ENCODE measurements at regions not wholly inside any gene's neighbourhood (a gene's known extent, or its start where the extent isn't known, plus 50 kb on each side); places are given as distances from the start of the nearest gene placed in this dataset.

DNA sequence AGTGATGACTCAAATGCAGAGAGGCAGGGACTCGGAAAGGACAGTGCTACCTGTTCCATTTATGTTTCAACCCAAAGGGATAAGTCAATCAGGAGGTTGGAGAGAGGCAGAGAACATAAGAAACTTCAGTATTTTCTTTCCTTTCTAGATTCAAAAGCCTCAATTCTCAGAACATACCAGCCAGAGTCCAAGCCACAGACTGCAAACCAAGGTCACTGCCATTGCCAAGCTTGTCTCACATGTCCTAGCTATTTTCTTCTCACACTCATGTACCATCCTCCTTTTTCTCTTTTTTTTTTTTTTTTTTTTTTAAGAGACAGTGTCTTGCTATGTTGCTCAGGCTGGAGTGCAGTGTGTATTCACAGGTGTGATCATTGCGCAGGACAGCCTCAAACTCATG lies 111.7 kb upstream of the AKIP1 start:
- Histone ChIP-seq H3K18ac (ENCODE audit: low read depth in 1 of 2, low read length in 2 of 2) (no peak overlapping the region), H3K4me2 (ENCODE audit: low read length, poor library complexity, severe bottlenecking) (no peak overlapping the region), H3K79me1 (replicated peaks; ENCODE audit: low read length, poor library complexity, severe bottlenecking) (peaks cover 49% of the 10 kb centered on the region), H3K23ac (ENCODE audit: low read length in 2 of 2) (no peak overlapping the region), H3K14ac (ENCODE audit: low read length in 2 of 2) (no peak overlapping the region), H3K9ac (ENCODE audit: low read length) (no peak overlapping the region), H3K4ac (ENCODE audit: low read depth in 1 of 2, low read length in 2 of 2) (no peak overlapping the region), H4K91ac (ENCODE audit: low read length) (no peak overlapping the region), H3K9me3 (ENCODE audit: control insufficient read depth, low read length) (no peaks in the 10 kb centered on the region), H2BK5ac (ENCODE audit: low read depth, low read length, poor library complexity, severe bottlenecking) (no peak overlapping the region), H3K4me1 (ENCODE audit: control insufficient read depth, insufficient read depth, low read depth, low read length) (peaks cover 3% of the 10 kb centered on the region), H2AFZ (ENCODE audit: low read depth, low read length) (no peak overlapping the region), H3K27ac (ENCODE audit: low read length, poor library complexity, severe bottlenecking) (no peak overlapping the region), H4K8ac (ENCODE audit: low read length) (no peak overlapping the region), H2BK120ac (ENCODE audit: low read depth, low read length) (no peak overlapping the region), H2BK12ac (ENCODE audit: low read length in 2 of 2) (no peak overlapping the region), H3K36me3 (ENCODE audit: control insufficient read depth in 1 of 2, insufficient read depth in 2 of 2, low read depth in 1 of 2, low read length in 2 of 2) (peaks cover 18 to 70% of the 10 kb centered on the region in 2 experiments), H2BK15ac (ENCODE audit: low read depth, poor library complexity, severe bottlenecking) (no peak overlapping the region), H3K4me3 (ENCODE audit: insufficient read depth in 1 of 2, low read depth in 1 of 2, low read length in 2 of 2) (no peak overlapping the region), H2AK5ac (ENCODE audit: low read length, severe bottlenecking) (no peak overlapping the region), H3K27me3 (ENCODE audit: control insufficient read depth in 1 of 2, insufficient read depth in 1 of 2, low read length in 2 of 2) (no peaks in the 10 kb centered on the region)
- no peak for DNase-seq
- WGBS, result 100% methylated on average over 2 of the region's 2 CpGs

- Histone ChIP-seq H3K9ac (ENCODE audit: low read length) (no peak overlapping the region), H3K27ac (ENCODE audit: low read length, poor library complexity, severe bottlenecking) (no peak overlapping the region), H3K27me3 (ENCODE audit: control insufficient read depth in 1 of 2, insufficient read depth in 1 of 2, low read length in 2 of 2) (no peaks in the 10 kb centered on the region), H2BK15ac (ENCODE audit: low read depth, poor library complexity, severe bottlenecking) (no peak overlapping the region), H4K8ac (ENCODE audit: low read length) (no peak overlapping the region), H2AFZ (ENCODE audit: low read depth, low read length) (no peak overlapping the region), H3K79me1 (replicated peaks; ENCODE audit: low read length, poor library complexity, severe bottlenecking) (peaks cover 46% of the 10 kb centered on the region), H3K4me1 (ENCODE audit: control insufficient read depth, insufficient read depth, low read depth, low read length) (peaks cover 3% of the 10 kb centered on the region), H3K9me3 (ENCODE audit: control insufficient read depth, low read length) (no peaks in the 10 kb centered on the region), H3K4me3 (ENCODE audit: insufficient read depth in 1 of 2, low read depth in 1 of 2, low read length in 2 of 2) (no peak overlapping the region), H3K36me3 (ENCODE audit: control insufficient read depth in 1 of 2, insufficient read depth in 2 of 2, low read depth in 1 of 2, low read length in 2 of 2) (peaks cover 14 to 65% of the 10 kb centered on the region in 2 experiments), H3K18ac (ENCODE audit: low read depth in 1 of 2, low read length in 2 of 2) (no peak overlapping the region), H3K23ac (ENCODE audit: low read length in 2 of 2) (no peak overlapping the region), H2AK5ac (ENCODE audit: low read length, severe bottlenecking) (no peak overlapping the region), H2BK12ac (ENCODE audit: low read length in 2 of 2) (no peak overlapping the region), H4K91ac (ENCODE audit: low read length) (no peak overlapping the region), H2BK120ac (ENCODE audit: low read depth, low read length) (no peak overlapping the region), H3K4me2 (ENCODE audit: low read length, poor library complexity, severe bottlenecking) (no peak overlapping the region), H2BK5ac (ENCODE audit: low read depth, low read length, poor library complexity, severe bottlenecking) (no peak overlapping the region), H3K14ac (ENCODE audit: low read length in 2 of 2) (no peak overlapping the region), H3K4ac (ENCODE audit: low read depth in 1 of 2, low read length in 2 of 2) (no peak overlapping the region)
- 21% methylated on average over 1 of the region's 1 CpG for WGBS
- DNase-seq, result no peak
Measured at GRCh38 chr11:8800520-8801110, 110.4 kb upstream of the AKIP1 start.

GRCh38 chr11:8801121-8801520 lies 109.9 kb upstream of the AKIP1 start:
- Histone ChIP-seq H3K36me3 (ENCODE audit: control insufficient read depth in 1 of 2, insufficient read depth in 2 of 2, low read depth in 1 of 2, low read length in 2 of 2) (peaks cover 17 to 61% of the 10 kb centered on the region in 2 experiments), H3K27ac (ENCODE audit: low read length, poor library complexity, severe bottlenecking) (no peak overlapping the region), H3K9me3 (ENCODE audit: control insufficient read depth, low read length) (no peaks in the 10 kb centered on the region), H2AK5ac (ENCODE audit: low read length, severe bottlenecking) (no peak overlapping the region), H3K9ac (ENCODE audit: low read length) (no peak overlapping the region), H3K4me2 (ENCODE audit: low read length, poor library complexity, severe bottlenecking) (no peak overlapping the region), H3K4ac (ENCODE audit: low read depth in 1 of 2, low read length in 2 of 2) (no peak overlapping the region), H3K18ac (ENCODE audit: low read depth in 1 of 2, low read length in 2 of 2) (peak overlapping the region in 1 of 2 experiments; percentile 18), H2AFZ (ENCODE audit: low read depth, low read length) (no peak overlapping the region), H2BK15ac (ENCODE audit: low read depth, poor library complexity, severe bottlenecking) (no peak overlapping the region), H3K79me1 (replicated peaks; ENCODE audit: low read length, poor library complexity, severe bottlenecking) (peaks cover 48% of the 10 kb centered on the region), H4K91ac (ENCODE audit: low read length) (no peak overlapping the region), H3K4me1 (ENCODE audit: control insufficient read depth, insufficient read depth, low read depth, low read length) (peaks cover 7% of the 10 kb centered on the region), H4K8ac (ENCODE audit: low read length) (no peak overlapping the region), H2BK5ac (ENCODE audit: low read depth, low read length, poor library complexity, severe bottlenecking) (no peak overlapping the region), H3K27me3 (ENCODE audit: control insufficient read depth in 1 of 2, insufficient read depth in 1 of 2, low read length in 2 of 2) (no peaks in the 10 kb centered on the region), H2BK12ac (ENCODE audit: low read length in 2 of 2) (no peak overlapping the region), H2BK120ac (ENCODE audit: low read depth, low read length) (no peak overlapping the region), H3K23ac (ENCODE audit: low read length in 2 of 2) (no peak overlapping the region), H3K4me3 (ENCODE audit: insufficient read depth in 1 of 2, low read depth in 1 of 2, low read length in 2 of 2) (no peak overlapping the region), H3K14ac (ENCODE audit: low read length in 2 of 2) (no peak overlapping the region)
- 66% methylated on average over 9 of the region's 9 CpGs for WGBS
- peak; percentile 22 for DNase-seq

DNA sequence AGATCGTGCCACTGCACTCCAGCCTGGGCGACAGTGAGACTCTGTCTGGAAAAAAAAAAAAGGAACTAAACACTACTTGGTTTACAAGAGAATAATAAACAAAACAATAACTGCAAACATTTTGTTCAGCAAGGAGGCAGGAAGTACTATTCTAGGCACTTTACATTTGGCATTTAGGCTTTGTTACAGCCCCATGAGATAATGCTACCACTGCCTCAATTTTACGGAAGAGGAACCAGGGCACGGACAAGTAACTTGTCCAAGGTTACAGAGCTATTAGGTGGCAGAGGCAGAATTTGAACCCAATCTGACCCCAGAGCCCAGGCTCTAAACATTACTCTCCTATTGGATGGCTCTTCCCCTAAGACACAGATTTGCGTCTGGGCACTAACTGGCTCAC lies 108.7 kb upstream of the AKIP1 start:
- Histone ChIP-seq H4K8ac (ENCODE audit: low read length) (no peak overlapping the region), H3K23ac (ENCODE audit: low read length in 2 of 2) (no peak overlapping the region), H3K14ac (ENCODE audit: low read length in 2 of 2) (no peak overlapping the region), H3K9ac (ENCODE audit: low read length) (no peak overlapping the region), H3K18ac (ENCODE audit: low read depth in 1 of 2, low read length in 2 of 2) (no peak overlapping the region), H2BK120ac (ENCODE audit: low read depth, low read length) (no peak overlapping the region), H2BK12ac (ENCODE audit: low read length in 2 of 2) (no peak overlapping the region), H3K4ac (ENCODE audit: low read depth in 1 of 2, low read length in 2 of 2) (no peak overlapping the region), H3K4me1 (ENCODE audit: control insufficient read depth, insufficient read depth, low read depth, low read length) (peaks cover 14% of the 10 kb centered on the region), H3K4me2 (ENCODE audit: low read length, poor library complexity, severe bottlenecking) (no peak overlapping the region), H4K91ac (ENCODE audit: low read length) (no peak overlapping the region), H3K36me3 (ENCODE audit: control insufficient read depth in 1 of 2, insufficient read depth in 2 of 2, low read depth in 1 of 2, low read length in 2 of 2) (peaks cover 17 to 57% of the 10 kb centered on the region in 2 experiments), H3K79me1 (replicated peaks; ENCODE audit: low read length, poor library complexity, severe bottlenecking) (peaks cover 51% of the 10 kb centered on the region), H3K9me3 (ENCODE audit: control insufficient read depth, low read length) (no peaks in the 10 kb centered on the region), H2AFZ (ENCODE audit: low read depth, low read length) (no peak overlapping the region), H2BK5ac (ENCODE audit: low read depth, low read length, poor library complexity, severe bottlenecking) (no peak overlapping the region), H3K27me3 (ENCODE audit: control insufficient read depth in 1 of 2, insufficient read depth in 1 of 2, low read length in 2 of 2) (no peaks in the 10 kb centered on the region), H2AK5ac (ENCODE audit: low read length, severe bottlenecking) (no peak overlapping the region), H3K27ac (ENCODE audit: low read length, poor library complexity, severe bottlenecking) (no peak overlapping the region), H3K4me3 (ENCODE audit: insufficient read depth in 1 of 2, low read depth in 1 of 2, low read length in 2 of 2) (no peak overlapping the region), H2BK15ac (ENCODE audit: low read depth, poor library complexity, severe bottlenecking) (no peak overlapping the region)
- no peak for DNase-seq
- 94% methylated on average over 2 of the region's 5 CpGs for WGBS
